ENCODE measurements at regions not wholly inside any gene's neighbourhood (a gene's known extent, or its start where the extent isn't known, plus 50 kb on each side); places are given as distances from the start of the nearest gene placed in this dataset.

- TF ChIP-seq CTCF (IDR thresholded peaks at IDR 0.05): no peak
- TF ChIP-seq POLR2A (IDR thresholded peaks at IDR 0.05): no peak
Observed at GRCh38 chr4:123809864-123810263, 413.3 kb downstream of the SPRY1 start.
